Endothelial cell of umbilical vein (primary cell): ENCODE measurements at regions not wholly inside any gene's neighbourhood (a gene's known extent, or its start where the extent isn't known, plus 50 kb on each side); places are given as distances from the start of the nearest gene placed in this dataset.

Experiments
- BruUV-seq: library from RNA; stranded (reverse); fragments of 400-500 nt; replicated peaks from 2 replicates; lab custom pipeline; 2021; lab: Mats Ljungman, UMichigan
- CTCF ChIA-PET: fragments of 300-600, 350-600 bp; sonication (Branson Sonifier 250); formaldehyde crosslinking; loops from one replicate; lab custom pipeline; 2021; ENCODE audit warnings: antibody characterized with exemption, inconsistent platforms; lab: Charles Lee
- POLR2A ChIA-PET: fragments of 300-600, 350-600 bp; sonication (Branson Sonifier 250); formaldehyde crosslinking; loops from one replicate; lab custom pipeline; 2021; ENCODE audit warnings: antibody characterized with exemption, inconsistent platforms; lab: Charles Lee
- DNase-seq: peaks from one replicate; pipeline ENCODE4 v3.0.0-alpha.2; 2011; ENCODE audit warnings: low read depth, low spot score
- FAIRE-seq: peaks from 2 replicates; lab custom pipeline; 2011; peaks lifted over from hg19 to GRCh38; lab: Jason Lieb, UNC
- H2AFZ ChIP-seq: 2 replicates; pipeline ENCODE4 v1.6.0; 2012; ENCODE audit warnings: low read depth, low read length, control low read depth, inconsistent platforms
- H3K27ac ChIP-seq: 2 replicates; pipeline ENCODE4 v1.5.1; 2011; ENCODE audit warnings: low read depth, mild to moderate bottlenecking, control low read depth, low read length, moderate library complexity; ENCODE audit not compliant: insufficient read depth
- H3K27me3 ChIP-seq, 2 experiments: 2 replicates each; pipeline versions ENCODE4 v1.6.0 to v1.6.1; 2011; ENCODE audit warnings: low read length in 2 of 2, mixed read lengths in 1 of 2; ENCODE audit not compliant: control insufficient read depth in 2 of 2, insufficient read depth in 2 of 2
- H3K36me3 ChIP-seq, 2 experiments: 2 replicates in 1 of 2; 3 replicates in 1 of 2; pipeline ENCODE4 v1.5.1; 2011; ENCODE audit warnings: low read length in 2 of 2, mild to moderate bottlenecking in 1 of 2, moderate library complexity in 1 of 2; ENCODE audit not compliant: control insufficient read depth in 2 of 2, insufficient read depth in 2 of 2; ENCODE audit errors: extremely low read depth in 1 of 2
- H3K4me1 ChIP-seq: 3 replicates; pipeline ENCODE4 v1.5.1; 2011; ENCODE audit warnings: mild to moderate bottlenecking, low read length; ENCODE audit not compliant: control insufficient read depth, insufficient read depth; ENCODE audit errors: extremely low read depth
- H3K4me2 ChIP-seq: 2 replicates; pipeline ENCODE4 v1.6.1; 2011; ENCODE audit warnings: low read length, control low read depth, mixed read lengths; ENCODE audit not compliant: insufficient read depth
- H3K4me3 ChIP-seq, 3 experiments: fragments of 200-600 bp in 1 of 3; sonication (generic), shearing (Covaris generic) in 1 of 3; replicated peaks in 1 of 3; 2 replicates each; pipeline ENCODE4 v1.5.1; 2011 to 2016; ENCODE audit warnings: control low read depth in 3 of 3, low read length in 3 of 3, mild to moderate bottlenecking in 2 of 3, inconsistent platforms in 1 of 3, low read depth in 1 of 3, moderate library complexity in 1 of 3; ENCODE audit not compliant: insufficient read depth in 1 of 3
- H3K79me2 ChIP-seq: 2 replicates; pipeline ENCODE4 v1.6.0; 2012; ENCODE audit warnings: low read length, inconsistent platforms; ENCODE audit not compliant: control insufficient read depth, insufficient read depth
- H3K9ac ChIP-seq: replicated peaks from 2 replicates; pipeline ENCODE3; 2011; ENCODE audit warnings: low read length, control low read depth; ENCODE audit not compliant: insufficient read depth; ENCODE audit errors: extremely low read depth
- H3K9me1 ChIP-seq: replicated peaks from 3 replicates; pipeline ENCODE4 v1.6.0; 2011; ENCODE audit warnings: mild to moderate bottlenecking, low read length; ENCODE audit not compliant: control insufficient read depth, insufficient read depth; ENCODE audit errors: extremely low read depth
- H3K9me3 ChIP-seq: replicated peaks from 2 replicates; pipeline ENCODE4 v1.5.1; 2012; ENCODE audit warnings: low read length, inconsistent platforms; ENCODE audit not compliant: control insufficient read depth, insufficient read depth
- H4K20me1 ChIP-seq: replicated peaks from 2 replicates; pipeline ENCODE3; 2011; ENCODE audit warnings: mild to moderate bottlenecking, low read length; ENCODE audit not compliant: control insufficient read depth, insufficient read depth; ENCODE audit errors: extremely low read depth
- CTCF ChIP-seq, 2 donors: IDR thresholded peaks; 1 replicate in 1 of 2; 2 replicates in 1 of 2; pipeline ENCODE4 v1.5.1; 2011; ENCODE audit warnings: low read length in 2 of 2, mild to moderate bottlenecking in 2 of 2, moderate library complexity in 2 of 2, control low read depth in 1 of 2, inconsistent platforms in 1 of 2, low read depth in 1 of 2; ENCODE audit not compliant: insufficient read depth in 1 of 2; ENCODE audit errors: extremely low read depth in 1 of 2
- EZH2 ChIP-seq: IDR thresholded peaks from 2 replicates; pipeline ENCODE4 v1.6.1; 2012; ENCODE audit warnings: borderline replicate concordance, low read depth, mild to moderate bottlenecking, moderate library complexity, low read length, inconsistent platforms; ENCODE audit not compliant: severe bottlenecking
- FOS ChIP-seq: IDR thresholded peaks from 2 replicates; pipeline ENCODE4 v1.6.1; 2011; ENCODE audit warnings: mild to moderate bottlenecking, low read length, moderate library complexity, borderline replicate concordance; ENCODE audit not compliant: insufficient read depth
- GATA2 ChIP-seq: IDR thresholded peaks from 2 replicates; pipeline ENCODE4 v1.7.0; 2011; ENCODE audit warnings: low read depth, mild to moderate bottlenecking, moderate library complexity, mixed read lengths, low read length; ENCODE audit not compliant: insufficient read length, insufficient read depth
- JUN ChIP-seq: IDR thresholded peaks from 2 replicates; pipeline ENCODE4 v1.6.1; 2011; ENCODE audit warnings: borderline replicate concordance, low read depth; ENCODE audit not compliant: insufficient read length, insufficient read depth
- MAX ChIP-seq: IDR thresholded peaks from 2 replicates; pipeline ENCODE4 v1.6.1; 2011; ENCODE audit not compliant: insufficient read depth, insufficient read length
- MYC ChIP-seq: IDR thresholded peaks from one replicate; pipeline ENCODE4 v1.6.1; 2011; ENCODE audit warnings: mild to moderate bottlenecking, low read depth, low read length
- POLR2A ChIP-seq: IDR thresholded peaks from 2 replicates; pipeline ENCODE4 v1.6.1; 2012; ENCODE audit warnings: low read depth, mild to moderate bottlenecking, control low read depth, low read length
- POLR2AphosphoS5 ChIP-seq: IDR thresholded peaks from 2 replicates; pipeline ENCODE4 v1.6.1; 2012; ENCODE audit warnings: low read depth, mild to moderate bottlenecking, control low read depth, low read length, moderate library complexity; ENCODE audit not compliant: insufficient read depth
- dilution Hi-C: fragments of 300-500 bp; cut with MboI; formaldehyde crosslinking; loops from one replicate; pipeline ENCODE4 v1.15.0; 2019; ENCODE audit warnings: low sequenced_read_pairs; ENCODE audit not compliant: extremely low pct_ligation_motif_present
- intact Hi-C: fragments of 100-400 bp; cut with micrococcal nuclease; formaldehyde crosslinking; loops from one replicate; pipeline ENCODE4 v1.10.0; 2022

GRCh38 chr2:133652398-133652797, 84.1 kb upstream of the NCKAP5 start:
- ChIA-PET CTCF (no interaction called here), POLR2A (no interaction called here)
- DNase-seq: no peak
- no peak overlapping the region for H3K27ac ChIP-seq
- H3K9me3 ChIP-seq: no peaks in the 10 kb centered on the region
- no peaks in the 10 kb centered on the region for H4K20me1 ChIP-seq
- H2AFZ ChIP-seq: no peak overlapping the region
- H3K36me3 ChIP-seq: no peaks in the 10 kb centered on the region
- H3K4me2 ChIP-seq: no peak overlapping the region
- H3K4me3 ChIP-seq: no peak overlapping the region
- no peaks in the 10 kb centered on the region for H3K79me2 ChIP-seq
- TF ChIP-seq GATA2 (no peak), JUN (no peak), POLR2A (no peak)
- FAIRE-seq: no peak
- dilution Hi-C loops: no loop called here
- intact Hi-C loops: no loop called here
- H3K9me1 ChIP-seq: no peaks in the 10 kb centered on the region
- no peaks in the 10 kb centered on the region for H3K4me1 ChIP-seq
- H3K27me3 ChIP-seq: no peaks in the 10 kb centered on the region
- BruUV-seq: no TSS peak
- H3K9ac ChIP-seq: no peak overlapping the region

GRCh38 chr2:133653056-133653455, 84.8 kb upstream of the NCKAP5 start:
- no peak overlapping the region for H3K27ac ChIP-seq
- BruUV-seq: no TSS peak
- no peak overlapping the region for H3K4me3 ChIP-seq
- FAIRE-seq (no peak), DNase-seq (no peak)
- no peaks in the 10 kb centered on the region for H3K79me2 ChIP-seq
- no peak for TF ChIP-seq MYC
- no peak for TF ChIP-seq FOS
- no peak for TF ChIP-seq POLR2A
- TF ChIP-seq GATA2: no peak
- TF ChIP-seq JUN: no peak
- TF ChIP-seq EZH2: no peak
- no peak for TF ChIP-seq CTCF (IDR thresholded peaks at IDR 0.05; ENCODE audit: extremely low read depth in 1 of 2, insufficient read depth in 1 of 2, low read depth in 1 of 2, low read length in 2 of 2)
- TF ChIP-seq MAX: no peak
- no peak for TF ChIP-seq POLR2AphosphoS5
- H2AFZ ChIP-seq: no peak overlapping the region
- no peaks in the 10 kb centered on the region for H3K9me1 ChIP-seq
- no peak overlapping the region for H3K4me2 ChIP-seq
- no peak overlapping the region for H3K9ac ChIP-seq
- no peaks in the 10 kb centered on the region for H3K4me1 ChIP-seq
- H3K27me3 ChIP-seq: no peaks in the 10 kb centered on the region
- dilution Hi-C loops (no loop called here), intact Hi-C loops (no loop called here)
- H3K36me3 ChIP-seq: no peaks in the 10 kb centered on the region
- no peaks in the 10 kb centered on the region for H4K20me1 ChIP-seq
- ChIA-PET POLR2A (no interaction called here), CTCF (no interaction called here)
- no peaks in the 10 kb centered on the region for H3K9me3 ChIP-seq
